ENCODE measurements at regions not wholly inside any gene's neighbourhood (a gene's known extent, or its start where the extent isn't known, plus 50 kb on each side); places are given as distances from the start of the nearest gene placed in this dataset.

DNA sequence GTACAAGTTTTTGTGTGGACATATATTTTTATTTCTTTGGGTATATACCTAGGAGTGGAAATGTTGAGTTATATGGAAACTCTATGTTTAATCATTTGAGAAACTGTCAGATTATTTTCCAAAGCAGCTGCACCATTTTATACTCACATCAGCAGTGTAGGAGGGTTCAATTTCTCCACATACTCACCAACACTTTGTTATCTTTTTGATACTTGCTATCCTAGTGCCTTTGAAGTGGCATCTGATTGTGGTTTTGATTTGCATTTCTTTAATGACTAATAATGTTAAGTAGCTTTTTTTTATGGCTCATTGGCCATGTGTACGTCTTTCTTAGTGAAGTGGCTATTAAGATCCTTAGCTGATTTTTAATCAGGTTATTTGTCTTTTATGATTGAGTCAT lies 64.7 kb upstream of the SLC8A1 start:
- no peak for TF ChIP-seq POLR2A (IDR thresholded peaks at IDR 0.05)
- no peak for TF ChIP-seq CTCF (IDR thresholded peaks at IDR 0.05)
- H3K4me1 ChIP-seq, result no peaks in the 10 kb centered on the region
- H3K27me3 ChIP-seq, result no peaks in the 10 kb centered on the region
- intact Hi-C loops (cut with DNase I; ENCODE audit: low total_unique reads), result no loop called here
- H3K4me3 ChIP-seq, result no peak overlapping the region
- no peak overlapping the region for H3K27ac ChIP-seq
- no peaks in the 10 kb centered on the region for H3K9me3 ChIP-seq
- H3K36me3 ChIP-seq, result no peaks in the 10 kb centered on the region
- DNase-seq, result no peak

DNA sequence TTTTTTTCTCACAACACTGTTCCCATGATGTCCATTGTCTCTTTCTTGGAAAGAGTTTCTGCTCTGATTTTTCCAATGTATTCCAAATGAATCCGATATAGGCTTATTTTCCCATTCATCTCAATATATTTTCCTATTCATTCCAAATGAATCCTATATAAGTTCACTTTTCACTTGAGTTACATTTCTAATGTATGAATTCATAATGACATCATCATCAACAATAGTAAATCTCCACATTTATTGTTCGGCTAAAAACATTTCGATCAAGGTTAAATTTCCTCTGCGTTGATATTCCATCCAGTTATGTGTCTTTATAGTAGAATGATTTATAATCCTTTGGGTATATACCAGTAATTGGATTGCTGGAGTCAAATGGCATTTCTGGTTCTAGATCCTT lies 76.7 kb upstream of the SLC8A1 start:
- DNase-seq, result no peak
- Histone ChIP-seq H3K4me1 (no peaks in the 10 kb centered on the region), H3K27ac (no peak overlapping the region), H3K4me3 (no peak overlapping the region), H3K36me3 (no peaks in the 10 kb centered on the region), H3K27me3 (no peaks in the 10 kb centered on the region), H3K9me3 (no peaks in the 10 kb centered on the region)
- TF ChIP-seq CTCF (IDR thresholded peaks at IDR 0.05), result no peak
- TF ChIP-seq POLR2A (IDR thresholded peaks at IDR 0.05), result no peak
- intact Hi-C loops (cut with DNase I; ENCODE audit: low total_unique reads), result no loop called here

DNA sequence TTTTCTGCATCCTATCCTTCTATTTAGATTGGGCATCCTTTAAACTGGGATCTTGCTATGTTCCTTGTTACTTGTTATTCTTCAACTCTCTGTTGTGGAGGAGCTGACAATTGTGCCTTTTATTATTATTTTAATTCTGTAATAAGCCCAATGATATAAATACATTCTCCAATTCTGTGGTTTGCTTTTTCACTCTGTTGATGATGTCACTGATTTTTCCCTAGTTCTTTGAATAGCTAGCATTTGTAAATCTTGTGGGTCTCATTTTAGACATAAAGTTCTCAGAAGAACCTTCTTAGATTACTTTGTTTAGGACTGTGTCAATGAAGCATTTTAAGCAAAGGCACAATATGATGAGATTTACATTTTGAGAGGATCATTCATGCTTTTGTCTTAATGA lies 79.5 kb upstream of the SLC8A1 start:
- no peaks in the 10 kb centered on the region for H3K36me3 ChIP-seq
- intact Hi-C loops (cut with DNase I; ENCODE audit: low total_unique reads), result no loop called here

DNA sequence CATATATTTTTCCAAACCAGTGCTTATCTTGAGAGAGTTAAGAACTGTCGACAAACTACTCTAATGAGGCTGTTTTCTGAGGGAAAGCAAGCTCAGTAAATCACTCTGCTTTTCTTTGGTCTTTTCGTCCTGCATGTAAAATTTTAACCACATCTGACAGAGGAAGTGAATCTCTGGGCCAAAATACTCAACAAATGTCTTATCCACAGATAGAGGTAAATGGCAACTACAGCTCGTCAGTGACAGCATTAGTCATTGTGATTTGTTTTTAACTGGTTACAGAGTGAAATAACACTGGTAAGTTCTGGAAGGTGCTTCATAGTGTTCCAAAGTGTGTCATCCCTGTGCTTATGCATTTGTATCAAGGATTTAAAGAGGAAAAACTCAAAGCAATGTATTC lies 82.6 kb upstream of the SLC8A1 start:
- no peaks in the 10 kb centered on the region for H3K9me3 ChIP-seq
- DNase-seq, result no peak
- H3K27ac ChIP-seq, result no peak overlapping the region
- no peak for TF ChIP-seq POLR2A (IDR thresholded peaks at IDR 0.05)
- TF ChIP-seq CTCF (IDR thresholded peaks at IDR 0.05), result no peak
- no peaks in the 10 kb centered on the region for H3K36me3 ChIP-seq
- intact Hi-C loops (cut with DNase I; ENCODE audit: low total_unique reads), result no loop called here
- H3K27me3 ChIP-seq, result no peaks in the 10 kb centered on the region
- H3K4me3 ChIP-seq, result no peak overlapping the region
- no peaks in the 10 kb centered on the region for H3K4me1 ChIP-seq

More for the DNA sequence above, 79.5 kb upstream of the SLC8A1 start:
- Histone ChIP-seq H3K27ac (no peak overlapping the region), H3K9me3 (no peaks in the 10 kb centered on the region), H3K4me1 (no peaks in the 10 kb centered on the region), H3K27me3 (no peaks in the 10 kb centered on the region), H3K4me3 (no peak overlapping the region)
- TF ChIP-seq CTCF (IDR thresholded peaks at IDR 0.05) (no peak), POLR2A (IDR thresholded peaks at IDR 0.05) (no peak)
- DNase-seq, result no peak

DNA sequence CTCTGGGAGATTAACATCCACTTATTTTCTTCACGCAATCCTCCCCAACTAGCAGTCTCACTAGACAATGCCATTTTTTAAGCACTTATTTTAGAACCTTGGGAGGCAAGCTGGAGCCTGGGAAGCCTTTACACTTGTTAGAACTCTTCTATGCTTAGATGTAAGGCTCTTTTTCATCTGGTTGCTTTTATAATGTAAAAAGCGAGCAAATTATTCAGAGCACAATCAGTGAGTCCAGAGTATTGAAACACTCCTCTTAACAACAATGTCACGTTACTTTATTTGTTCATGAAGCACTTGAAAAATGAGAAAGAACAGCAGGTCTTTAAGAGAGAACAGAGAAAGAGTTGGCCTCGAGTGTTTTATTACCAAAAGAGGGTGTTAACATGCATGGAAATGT lies 84.1 kb upstream of the SLC8A1 start:
- Histone ChIP-seq H3K36me3 (no peaks in the 10 kb centered on the region), H3K27ac (no peak overlapping the region), H3K4me3 (no peak overlapping the region), H3K27me3 (no peaks in the 10 kb centered on the region), H3K4me1 (no peaks in the 10 kb centered on the region), H3K9me3 (no peaks in the 10 kb centered on the region)
- TF ChIP-seq CTCF (IDR thresholded peaks at IDR 0.05) (no peak), POLR2A (IDR thresholded peaks at IDR 0.05) (no peak)
- intact Hi-C loops (cut with DNase I; ENCODE audit: low total_unique reads), result no loop called here
- DNase-seq, result no peak

Data from uterus (tissue), 3 donors.